DND-41 (cell line): ENCODE measurements at regions not wholly inside any gene's neighbourhood (a gene's known extent, or its start where the extent isn't known, plus 50 kb on each side); places are given as distances from the start of the nearest gene placed in this dataset.

Experiments
- ATAC-seq: fragments of 200-7000 bp; cut with Tn5 transposase; 3 replicates; pipeline ENCODE4 v1.9.1; 2021; ENCODE audit warnings: low read depth; ENCODE audit not compliant: insufficient read depth
- DNase-seq: peaks from one replicate; pipeline ENCODE4 v3.0.0-alpha.2; 2020
- H2AFZ ChIP-seq: 2 replicates; pipeline ENCODE4 v1.6.0; 2012; ENCODE audit warnings: low read depth, low read length
- H3K27ac ChIP-seq: 2 replicates; pipeline ENCODE4 v1.5.1; 2012; ENCODE audit warnings: low read length, inconsistent platforms
- H3K27me3 ChIP-seq: fragments of 200-600 bp; sonication (generic); 2 replicates; pipeline ENCODE4 v1.6.0; 2012; ENCODE audit warnings: low read length, mild to moderate bottlenecking, inconsistent platforms; ENCODE audit not compliant: insufficient read depth, poor library complexity
- H3K36me3 ChIP-seq: 2 replicates; pipeline ENCODE4 v1.5.1; 2012; ENCODE audit warnings: low read length, inconsistent platforms; ENCODE audit not compliant: insufficient read depth
- H3K4me1 ChIP-seq: 2 replicates; pipeline ENCODE4 v1.5.1; 2012; ENCODE audit warnings: mild to moderate bottlenecking, low read length; ENCODE audit not compliant: insufficient read depth
- H3K4me2 ChIP-seq: 2 replicates; pipeline ENCODE4 v1.6.0; 2012; ENCODE audit warnings: mild to moderate bottlenecking, moderate library complexity, low read length, inconsistent platforms; ENCODE audit not compliant: insufficient read depth
- H3K4me3 ChIP-seq, 2 experiments: fragments of 200-600 bp in 1 of 2; shearing (Covaris generic) in 1 of 2; 2 replicates each; pipeline ENCODE4 v1.5.1; 2012 to 2016; ENCODE audit warnings: inconsistent platforms in 2 of 2, low read length in 2 of 2, mild to moderate bottlenecking in 2 of 2, low read depth in 1 of 2, moderate library complexity in 1 of 2
- H3K79me2 ChIP-seq: 2 replicates; pipeline ENCODE4 v1.6.0; 2012; ENCODE audit warnings: low read length, inconsistent platforms; ENCODE audit not compliant: insufficient read depth
- H3K9ac ChIP-seq: 2 replicates; pipeline ENCODE4 v1.6.0; 2012; ENCODE audit warnings: low read depth, mild to moderate bottlenecking, inconsistent platforms, low read length, moderate library complexity
- H3K9me3 ChIP-seq: 2 replicates; pipeline ENCODE4 v1.5.1; 2012; ENCODE audit warnings: low read length, moderate library complexity, mild to moderate bottlenecking, inconsistent platforms; ENCODE audit not compliant: insufficient read depth, severe bottlenecking
- H4K20me1 ChIP-seq: 2 replicates; pipeline ENCODE4 v1.6.0; 2012; ENCODE audit warnings: low read length; ENCODE audit not compliant: insufficient read depth
- CTCF ChIP-seq: IDR thresholded peaks from 2 replicates; pipeline ENCODE4 v1.5.1; 2012; ENCODE audit warnings: borderline replicate concordance, low read length, moderate library complexity, mild to moderate bottlenecking; ENCODE audit not compliant: poor library complexity, severe bottlenecking; ENCODE audit errors: extremely low read depth
- EZH2 ChIP-seq: IDR thresholded peaks from 3 replicates; pipeline ENCODE4 v1.6.1; 2012; ENCODE audit warnings: borderline replicate concordance, low read depth, mild to moderate bottlenecking, moderate library complexity, low read length, inconsistent platforms; ENCODE audit not compliant: severe bottlenecking

- Histone ChIP-seq H3K27me3 (no peaks in the 10 kb centered on the region), H4K20me1 (peaks cover 3% of the 10 kb centered on the region; the same call in 1 of the 2 replicates), H3K79me2 (no peaks in the 10 kb centered on the region), H2AFZ (no peak overlapping the region), H3K4me2 (no peak overlapping the region), H3K36me3 (no peaks in the 10 kb centered on the region), H3K4me1 (no peaks in the 10 kb centered on the region), H3K4me3 (no peak overlapping the region), H3K9ac (no peak overlapping the region), H3K27ac (no peak overlapping the region), H3K9me3 (peaks cover 3% of the 10 kb centered on the region)
- TF ChIP-seq EZH2, result no peak
- ATAC-seq (no peak), DNase-seq (no peak)
Observed at GRCh38 chr2:129377078-129377469, 602.4 kb upstream of the RAB6C start.

GRCh38 chr2:129378186-129378585, 601.3 kb upstream of the RAB6C start:
- H3K9me3 ChIP-seq, result peaks cover 3% of the 10 kb centered on the region
- ATAC-seq (no peak), DNase-seq (no peak)
- H3K27ac ChIP-seq, result no peak overlapping the region
- no peaks in the 10 kb centered on the region for H3K4me1 ChIP-seq
- H3K9ac ChIP-seq, result no peak overlapping the region
- no peak overlapping the region for H3K4me3 ChIP-seq
- no peaks in the 10 kb centered on the region for H3K36me3 ChIP-seq
- no peaks in the 10 kb centered on the region for H3K79me2 ChIP-seq
- H2AFZ ChIP-seq, result no peak overlapping the region
- TF ChIP-seq EZH2 (no peak), CTCF (no peak)
- no peaks in the 10 kb centered on the region for H3K27me3 ChIP-seq
- no peak overlapping the region for H3K4me2 ChIP-seq
- H4K20me1 ChIP-seq, result peaks cover 3% of the 10 kb centered on the region; the same call in 1 of the 2 replicates

GRCh38 chr2:129379411-129379810, 600.1 kb upstream of the RAB6C start:
- no peaks in the 10 kb centered on the region for H3K27me3 ChIP-seq
- no peaks in the 10 kb centered on the region for H3K36me3 ChIP-seq
- no peak overlapping the region for H3K9ac ChIP-seq
- H3K4me2 ChIP-seq, result no peak overlapping the region
- no peak overlapping the region for H3K27ac ChIP-seq
- H4K20me1 ChIP-seq, result peaks cover 3% of the 10 kb centered on the region; the same call in 1 of the 2 replicates
- H3K79me2 ChIP-seq, result no peaks in the 10 kb centered on the region
- H3K9me3 ChIP-seq, result peaks cover 3% of the 10 kb centered on the region
- ATAC-seq (no peak), DNase-seq (no peak)
- H3K4me1 ChIP-seq, result no peaks in the 10 kb centered on the region
- H2AFZ ChIP-seq, result no peak overlapping the region
- TF ChIP-seq EZH2, result no peak
- no peak for TF ChIP-seq CTCF
- H3K4me3 ChIP-seq, result no peak overlapping the region

GRCh38 chr2:129381789-129382188, 597.7 kb upstream of the RAB6C start:
- H2AFZ ChIP-seq, result no peak overlapping the region
- H3K9ac ChIP-seq, result no peak overlapping the region
- TF ChIP-seq CTCF, result no peak
- H4K20me1 ChIP-seq, result no peaks in the 10 kb centered on the region
- no peaks in the 10 kb centered on the region for H3K4me1 ChIP-seq
- H3K4me3 ChIP-seq, result no peak overlapping the region
- H3K4me2 ChIP-seq, result no peak overlapping the region
- no peaks in the 10 kb centered on the region for H3K36me3 ChIP-seq
- DNase-seq (no peak), ATAC-seq (no peak)
- peaks cover 3% of the 10 kb centered on the region for H3K9me3 ChIP-seq
- no peaks in the 10 kb centered on the region for H3K79me2 ChIP-seq
- H3K27ac ChIP-seq, result no peak overlapping the region
- no peaks in the 10 kb centered on the region for H3K27me3 ChIP-seq
